ENCODE measurements at regions not wholly inside any gene's neighbourhood (a gene's known extent, or its start where the extent isn't known, plus 50 kb on each side); places are given as distances from the start of the nearest gene placed in this dataset.

- H3K27me3 ChIP-seq (ENCODE audit: control insufficient read depth in 1 of 2, insufficient read depth in 2 of 2, low read length in 2 of 2) = no peaks in the 10 kb centered on the region
- no peak for TF ChIP-seq CTCF (IDR thresholded peaks at IDR 0.05)
- no peaks in the 10 kb centered on the region for H3K36me3 Mint-ChIP-seq (ENCODE audit: low read depth)
- H3K27ac Mint-ChIP-seq = no peak overlapping the region
- DNase-seq (no peak), ATAC-seq (ENCODE audit: poor library complexity) (no peak)
- no peak overlapping the region for H3K4me3 Mint-ChIP-seq
- no peaks in the 10 kb centered on the region for H3K4me1 ChIP-seq (ENCODE audit: insufficient read depth, low read length)
- H3K36me3 ChIP-seq (ENCODE audit: insufficient read depth, low read length) = no peaks in the 10 kb centered on the region
- H3K9me3 ChIP-seq (ENCODE audit: control insufficient read depth in 1 of 2, insufficient read depth in 1 of 2, low read length in 2 of 2) = peaks cover 0 to 4% of the 10 kb centered on the region in 2 experiments
- H3K9me3 Mint-ChIP-seq = peaks cover 2% of the 10 kb centered on the region
- H3K27ac ChIP-seq (ENCODE audit: low read depth in 1 of 2, low read length in 2 of 2) = no peak overlapping the region
- intact Hi-C loops (cut with DNase I, micrococcal nuclease) = no loop called here
- H3K27me3 Mint-ChIP-seq = no peaks in the 10 kb centered on the region
- H3K4me3 ChIP-seq (ENCODE audit: low read length) = no peak overlapping the region
- H3K4me1 Mint-ChIP-seq (ENCODE audit: low read depth) = no peaks in the 10 kb centered on the region
- POLR2A ChIA-PET = no interaction called here
- CTCF ChIA-PET = no interaction called here
Observed at GRCh38 chr4:28973587-28974350, 1746.4 kb upstream of the PCDH7 start.

GRCh38 chr4:28976369-28976768 is 1743.8 kb upstream of the PCDH7 start:
- no peaks in the 10 kb centered on the region for H3K27me3 ChIP-seq (ENCODE audit: control insufficient read depth in 1 of 2, insufficient read depth in 2 of 2, low read length in 2 of 2)
- DNase-seq (no peak), ATAC-seq (ENCODE audit: poor library complexity) (no peak)
- POLR2A ChIA-PET = no interaction called here
- CTCF ChIA-PET = no interaction called here
- no peak for TF ChIP-seq CTCF (IDR thresholded peaks at IDR 0.05)
- Mint-ChIP-seq H3K36me3 (ENCODE audit: low read depth) (no peaks in the 10 kb centered on the region), H3K27me3 (no peaks in the 10 kb centered on the region), H3K9me3 (peaks cover 2% of the 10 kb centered on the region), H3K27ac (no peak overlapping the region), H3K4me3 (no peak overlapping the region), H3K4me1 (ENCODE audit: low read depth) (no peaks in the 10 kb centered on the region)
- intact Hi-C loops (cut with DNase I, micrococcal nuclease) = no loop called here
- no peak overlapping the region for H3K27ac ChIP-seq (ENCODE audit: low read depth in 1 of 2, low read length in 2 of 2)
- no peak overlapping the region for H3K4me3 ChIP-seq (ENCODE audit: low read length)
- peaks cover 0 to 4% of the 10 kb centered on the region in 2 experiments for H3K9me3 ChIP-seq (ENCODE audit: control insufficient read depth in 1 of 2, insufficient read depth in 1 of 2, low read length in 2 of 2)
- H3K4me1 ChIP-seq (ENCODE audit: insufficient read depth, low read length) = no peaks in the 10 kb centered on the region
- H3K36me3 ChIP-seq (ENCODE audit: insufficient read depth, low read length) = no peaks in the 10 kb centered on the region

- H3K27ac Mint-ChIP-seq = no peak overlapping the region
- ATAC-seq (ENCODE audit: poor library complexity) (no peak), DNase-seq (no peak)
- H3K36me3 ChIP-seq (ENCODE audit: insufficient read depth, low read length) = no peaks in the 10 kb centered on the region
- intact Hi-C loops (cut with DNase I, micrococcal nuclease) = no loop called here
- no peaks in the 10 kb centered on the region for H3K36me3 Mint-ChIP-seq (ENCODE audit: low read depth)
- TF ChIP-seq CTCF (IDR thresholded peaks at IDR 0.05) = no peak
- CTCF ChIA-PET = no interaction called here
- no peaks in the 10 kb centered on the region for H3K27me3 ChIP-seq (ENCODE audit: control insufficient read depth in 1 of 2, insufficient read depth in 2 of 2, low read length in 2 of 2)
- H3K27ac ChIP-seq (ENCODE audit: low read depth in 1 of 2, low read length in 2 of 2) = no peak overlapping the region
- H3K9me3 Mint-ChIP-seq = peaks cover 13% of the 10 kb centered on the region
- H3K4me3 ChIP-seq (ENCODE audit: low read length) = no peak overlapping the region
- H3K4me1 Mint-ChIP-seq (ENCODE audit: low read depth) = no peaks in the 10 kb centered on the region
- no peaks in the 10 kb centered on the region for H3K4me1 ChIP-seq (ENCODE audit: insufficient read depth, low read length)
- H3K4me3 Mint-ChIP-seq = no peak overlapping the region
- POLR2A ChIA-PET = no interaction called here
- H3K27me3 Mint-ChIP-seq = no peaks in the 10 kb centered on the region
- peaks cover 4 to 7% of the 10 kb centered on the region in 2 experiments for H3K9me3 ChIP-seq (ENCODE audit: control insufficient read depth in 1 of 2, insufficient read depth in 1 of 2, low read length in 2 of 2)
Observed at GRCh38 chr4:29002151-29002550, 1718.0 kb upstream of the PCDH7 start.

Measured in CD4-positive, alpha-beta T cell (primary cell).